H9 (cell line): ENCODE measurements at regions not wholly inside any gene's neighbourhood (a gene's known extent, or its start where the extent isn't known, plus 50 kb on each side); places are given as distances from the start of the nearest gene placed in this dataset.

Source experiments
- DNase-seq: peaks from one replicate; pipeline ENCODE4 v3.0.0-alpha.2; 2017
- H2AFZ ChIP-seq: one replicate; pipeline ENCODE4 v1.6.1; 2013; ENCODE audit warnings: mild to moderate bottlenecking, low read length, control low read depth, moderate library complexity
- H2AK5ac ChIP-seq: 2 replicates; pipeline ENCODE4 v1.6.1; 2013; ENCODE audit warnings: low read length, control low read depth, mixed read lengths; ENCODE audit not compliant: insufficient read length
- H2BK120ac ChIP-seq: one replicate; pipeline ENCODE4 v1.6.1; 2013; ENCODE audit warnings: low read depth, mild to moderate bottlenecking, low read length, control low read depth, inconsistent platforms; ENCODE audit not compliant: poor library complexity, severe bottlenecking
- H2BK12ac ChIP-seq: 2 replicates; pipeline ENCODE4 v1.6.1; 2013; ENCODE audit warnings: low read length, control low read depth, mixed read lengths, low read depth; ENCODE audit not compliant: insufficient read length
- H2BK15ac ChIP-seq: 2 replicates; pipeline ENCODE4 v1.6.1; 2013; ENCODE audit warnings: low read depth, low read length, control low read depth
- H2BK20ac ChIP-seq: one replicate; pipeline ENCODE4 v1.6.1; 2013; ENCODE audit warnings: low read depth, mild to moderate bottlenecking, low read length, control low read depth, inconsistent platforms; ENCODE audit not compliant: poor library complexity, severe bottlenecking
- H2BK5ac ChIP-seq: 2 replicates; pipeline ENCODE4 v1.6.1; 2013; ENCODE audit warnings: low read length, control low read depth, mixed read lengths; ENCODE audit not compliant: insufficient read length
- H3K14ac ChIP-seq: 2 replicates; pipeline ENCODE4 v1.6.1; 2013; ENCODE audit warnings: low read length, control low read depth; ENCODE audit not compliant: insufficient read depth
- H3K18ac ChIP-seq: 2 replicates; pipeline ENCODE4 v1.6.1; 2013; ENCODE audit warnings: low read depth, mild to moderate bottlenecking, mixed read lengths, low read length, control low read depth; ENCODE audit not compliant: insufficient read length
- H3K23ac ChIP-seq: 2 replicates; pipeline ENCODE4 v1.6.1; 2013; ENCODE audit warnings: low read length, control low read depth, mixed read lengths, low read depth; ENCODE audit not compliant: insufficient read length
- H3K23me2 ChIP-seq: 2 replicates; pipeline ENCODE4 v1.6.1; 2013; ENCODE audit warnings: low read depth, mild to moderate bottlenecking, mixed read lengths, low read length, control low read depth; ENCODE audit not compliant: insufficient read length, poor library complexity, severe bottlenecking
- H3K27ac ChIP-seq: 2 replicates; pipeline ENCODE4 v1.5.1; 2013; ENCODE audit warnings: low read length, control low read depth, mixed read lengths, low read depth; ENCODE audit not compliant: insufficient read length
- H3K27me3 ChIP-seq: 2 replicates; pipeline ENCODE4 v1.6.1; 2013; ENCODE audit warnings: low read length, control low read depth, inconsistent platforms; ENCODE audit not compliant: insufficient read depth
- H3K4ac ChIP-seq: 2 replicates; pipeline ENCODE4 v1.6.1; 2013; ENCODE audit warnings: low read depth, mild to moderate bottlenecking, control low read depth, inconsistent platforms, low read length, moderate library complexity
- H3K4me1 ChIP-seq: 2 replicates; pipeline ENCODE4 v1.6.1; 2013; ENCODE audit warnings: low read length, control low read depth, inconsistent platforms; ENCODE audit not compliant: insufficient read depth
- H3K4me2 ChIP-seq: 2 replicates; pipeline ENCODE4 v1.6.1; 2013; ENCODE audit warnings: low read length, control low read depth, mixed read lengths; ENCODE audit not compliant: insufficient read length, insufficient read depth
- H3K56ac ChIP-seq: 2 replicates; pipeline ENCODE4 v1.6.1; 2013; ENCODE audit warnings: low read depth, mild to moderate bottlenecking, mixed read lengths, low read length, control low read depth; ENCODE audit not compliant: insufficient read length
- H3K79me1 ChIP-seq: 2 replicates; pipeline ENCODE4 v1.6.1; 2013; ENCODE audit warnings: low read depth, mild to moderate bottlenecking, moderate library complexity, low read length, control low read depth, inconsistent platforms; ENCODE audit not compliant: insufficient read depth, poor library complexity, severe bottlenecking
- H3K79me2 ChIP-seq: 2 replicates; pipeline ENCODE4 v1.6.1; 2013; ENCODE audit warnings: low read length, control low read depth, inconsistent platforms; ENCODE audit not compliant: insufficient read depth
- H3K9ac ChIP-seq: 2 replicates; pipeline ENCODE4 v1.6.1; 2013; ENCODE audit warnings: low read length, control low read depth, mixed read lengths; ENCODE audit not compliant: insufficient read length; ENCODE audit errors: extremely low read depth
- H3K9me3 ChIP-seq: one replicate; pipeline ENCODE4 v1.6.1; 2013; ENCODE audit warnings: low read depth, low read length, inconsistent platforms; ENCODE audit not compliant: control insufficient read depth
- H3T11ph ChIP-seq: one replicate; pipeline ENCODE4 v1.6.1; 2013; ENCODE audit warnings: mild to moderate bottlenecking, low read length, control low read depth, inconsistent platforms
- H4K20me1 ChIP-seq: one replicate; pipeline ENCODE4 v1.6.1; 2013; ENCODE audit not compliant: control insufficient read depth, insufficient read length, insufficient read depth
- H4K5ac ChIP-seq: 2 replicates; pipeline ENCODE4 v1.6.1; 2013; ENCODE audit warnings: low read depth, mild to moderate bottlenecking, mixed read lengths, low read length, control low read depth; ENCODE audit not compliant: insufficient read length
- H4K8ac ChIP-seq: replicated peaks from 2 replicates; pipeline ENCODE4 v1.6.1; 2013; ENCODE audit warnings: low read length, control low read depth, mixed read lengths, low read depth; ENCODE audit not compliant: insufficient read length
- H4K91ac ChIP-seq: 2 replicates; pipeline ENCODE4 v1.6.1; 2013; ENCODE audit warnings: low read depth, mild to moderate bottlenecking, moderate library complexity, mixed read lengths, low read length, control low read depth; ENCODE audit not compliant: insufficient read length
- H3K27ac Mint-ChIP-seq, 3 experiments: 2 replicates in 2 of 3; 3 replicates in 1 of 3; pipeline ENCODE4 v1.8.0; 2020 to 2021; ENCODE audit warnings: mixed read lengths in 3 of 3, mild to moderate bottlenecking in 1 of 3, moderate library complexity in 1 of 3
- H3K27me3 Mint-ChIP-seq: 2 replicates; pipeline ENCODE4 v1.8.0; 2021; ENCODE audit warnings: low read depth, mild to moderate bottlenecking, moderate library complexity, mixed read lengths
- H3K36me3 Mint-ChIP-seq, 3 experiments: 2 replicates in 2 of 3; 3 replicates in 1 of 3; pipeline ENCODE4 v1.8.0; 2020 to 2021; ENCODE audit warnings: low read depth in 3 of 3, mixed read lengths in 3 of 3; ENCODE audit not compliant: insufficient read depth in 1 of 3
- H3K4me1 Mint-ChIP-seq, 2 experiments: 2 replicates each; pipeline ENCODE4 v1.8.0; 2020; ENCODE audit warnings: mixed read lengths in 2 of 2
- H3K4me3 Mint-ChIP-seq, 2 experiments: 2 replicates in 1 of 2; 3 replicates in 1 of 2; pipeline ENCODE4 v1.8.0; 2020 to 2021; ENCODE audit warnings: mild to moderate bottlenecking in 2 of 2, mixed read lengths in 2 of 2, moderate library complexity in 1 of 2
- H3K9me3 Mint-ChIP-seq, 2 experiments: 2 replicates in 1 of 2; 3 replicates in 1 of 2; pipeline ENCODE4 v1.8.0; 2020; ENCODE audit warnings: mild to moderate bottlenecking in 2 of 2, mixed read lengths in 2 of 2, moderate library complexity in 1 of 2
- WGBS: extraction: QIAGEN DNeasy Blood & Tissue Kit; methylation state at CpG from one replicate; pipeline ENCODE4 v1.1.7; 2013; ENCODE audit warnings: missing lambda C conversion rate, low lambda C conversion rate, mixed read lengths; ENCODE audit not compliant: insufficient read length; ENCODE audit errors: extremely low coverage; 5-methylcytosine and 5-hydroxymethylcytosine counted together
- TF ChIP-seq, protein P1 (sequence below): fragments of 200-600 bp; sonication (generic); conservative IDR thresholded peaks from 3 replicates; pipeline ENCODE4 v1.8.0; 2021; ENCODE audit warnings: antibody characterized with exemption, mild to moderate bottlenecking

GRCh38 chr12:91810531-91811451 is 334.9 kb downstream of the BTG1 start:
- Mint-ChIP-seq H3K36me3 (peaks cover 4 to 15% (median 6%) of the 10 kb centered on the region in 3 experiments; a peak in 5 of 7 replicates), H3K4me1 (no peaks in the 10 kb centered on the region), H3K27ac (no peak overlapping the region), H3K9me3 (peaks cover 5 to 6% of the 10 kb centered on the region in 2 experiments; a peak in 4 of 5 replicates), H3K27me3 (no peaks in the 10 kb centered on the region), H3K4me3 (no peak overlapping the region)
- no peak overlapping the region for H3T11ph ChIP-seq
- no peak overlapping the region for H2AFZ ChIP-seq
- no peaks in the 10 kb centered on the region for H3K4me1 ChIP-seq
- no peaks in the 10 kb centered on the region for H3K23me2 ChIP-seq
- no peak overlapping the region for H2BK12ac ChIP-seq
- no peaks in the 10 kb centered on the region for H3K79me2 ChIP-seq
- H2AK5ac ChIP-seq: no peak overlapping the region
- no peaks in the 10 kb centered on the region for H3K9me3 ChIP-seq
- H4K20me1 ChIP-seq: no peaks in the 10 kb centered on the region
- no peak overlapping the region for H2BK15ac ChIP-seq
- no peak overlapping the region for H3K56ac ChIP-seq
- no peak overlapping the region for H3K4ac ChIP-seq
- TF ChIP-seq, protein P1, sequence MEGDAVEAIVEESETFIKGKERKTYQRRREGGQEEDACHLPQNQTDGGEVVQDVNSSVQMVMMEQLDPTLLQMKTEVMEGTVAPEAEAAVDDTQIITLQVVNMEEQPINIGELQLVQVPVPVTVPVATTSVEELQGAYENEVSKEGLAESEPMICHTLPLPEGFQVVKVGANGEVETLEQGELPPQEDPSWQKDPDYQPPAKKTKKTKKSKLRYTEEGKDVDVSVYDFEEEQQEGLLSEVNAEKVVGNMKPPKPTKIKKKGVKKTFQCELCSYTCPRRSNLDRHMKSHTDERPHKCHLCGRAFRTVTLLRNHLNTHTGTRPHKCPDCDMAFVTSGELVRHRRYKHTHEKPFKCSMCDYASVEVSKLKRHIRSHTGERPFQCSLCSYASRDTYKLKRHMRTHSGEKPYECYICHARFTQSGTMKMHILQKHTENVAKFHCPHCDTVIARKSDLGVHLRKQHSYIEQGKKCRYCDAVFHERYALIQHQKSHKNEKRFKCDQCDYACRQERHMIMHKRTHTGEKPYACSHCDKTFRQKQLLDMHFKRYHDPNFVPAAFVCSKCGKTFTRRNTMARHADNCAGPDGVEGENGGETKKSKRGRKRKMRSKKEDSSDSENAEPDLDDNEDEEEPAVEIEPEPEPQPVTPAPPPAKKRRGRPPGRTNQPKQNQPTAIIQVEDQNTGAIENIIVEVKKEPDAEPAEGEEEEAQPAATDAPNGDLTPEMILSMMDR: no peak
- H3K14ac ChIP-seq: no peak overlapping the region
- no peak overlapping the region for H3K9ac ChIP-seq
- H3K4me2 ChIP-seq: no peak overlapping the region
- no CpG with 5 or more reads among the region's 3 CpGs for WGBS
- no peak overlapping the region for H3K18ac ChIP-seq
- no peak overlapping the region for H4K91ac ChIP-seq
- no peak overlapping the region for H4K5ac ChIP-seq
- H3K23ac ChIP-seq: no peak overlapping the region
- no peak overlapping the region for H2BK5ac ChIP-seq
- H2BK20ac ChIP-seq: no peak overlapping the region
- H2BK120ac ChIP-seq: no peak overlapping the region
- no peak overlapping the region for H3K27ac ChIP-seq
- no peaks in the 10 kb centered on the region for H3K79me1 ChIP-seq
- H4K8ac ChIP-seq: no peak overlapping the region
- no peaks in the 10 kb centered on the region for H3K27me3 ChIP-seq
- no peak for DNase-seq
